Calu3 (cell line): ENCODE measurements at regions not wholly inside any gene's neighbourhood (a gene's known extent, or its start where the extent isn't known, plus 50 kb on each side); places are given as distances from the start of the nearest gene placed in this dataset.

ENCODE experiments used
- BruUV-seq: library from RNA; stranded (reverse); fragments of 400-500 nt; replicated peaks from 2 replicates; lab custom pipeline; 2021; lab: Mats Ljungman, UMichigan
- CTCF ChIA-PET: fragments of 300-600 bp; sonication (Branson Sonifier 250); formaldehyde crosslinking; loops from one replicate; lab custom pipeline; 2022; ENCODE audit warnings: antibody characterized with exemption; lab: Charles Lee
- DNase-seq: peaks from one replicate; pipeline ENCODE4 v3.0.0; 2022
- H3K27ac Mint-ChIP-seq: one replicate; pipeline ENCODE4 v1.8.0; 2022; ENCODE audit warnings: mixed read lengths; ENCODE audit not compliant: unreplicated experiment
- H3K27me3 Mint-ChIP-seq: one replicate; pipeline ENCODE4 v1.8.0; 2022; ENCODE audit warnings: mixed read lengths; ENCODE audit not compliant: unreplicated experiment
- H3K36me3 Mint-ChIP-seq: one replicate; pipeline ENCODE4 v1.8.0; 2022; ENCODE audit warnings: mild to moderate bottlenecking, moderate library complexity, mixed read lengths; ENCODE audit not compliant: insufficient read depth, unreplicated experiment
- H3K4me1 Mint-ChIP-seq: one replicate; pipeline ENCODE4 v1.8.0; 2022; ENCODE audit warnings: mild to moderate bottlenecking, low read depth, mixed read lengths; ENCODE audit not compliant: unreplicated experiment
- H3K4me3 Mint-ChIP-seq: one replicate; pipeline ENCODE4 v1.8.0; 2022; ENCODE audit warnings: mild to moderate bottlenecking, low read depth, moderate library complexity, mixed read lengths; ENCODE audit not compliant: unreplicated experiment
- H3K9me3 Mint-ChIP-seq: one replicate; pipeline ENCODE4 v1.8.0; 2022; ENCODE audit warnings: low read depth, mixed read lengths; ENCODE audit not compliant: unreplicated experiment
- CTCF ChIP-seq: fragments of 200-600 bp; IDR thresholded peaks from one replicate; pipeline ENCODE4 v1.8.0; 2022; ENCODE audit warnings: antibody characterized with exemption; ENCODE audit not compliant: unreplicated experiment
- intact Hi-C: fragments of 100-400 bp; cut with micrococcal nuclease; formaldehyde crosslinking; loops from one replicate; pipeline ENCODE4 v1.10.0; 2022; ENCODE audit not compliant: unreplicated experiment

GRCh38 chr1:64337926-64338325 is 132.0 kb upstream of the CACHD1 start:
- peaks cover 3% of the 10 kb centered on the region for H3K4me1 Mint-ChIP-seq
- no peaks in the 10 kb centered on the region for H3K36me3 Mint-ChIP-seq
- intact Hi-C loops = no loop called here
- H3K4me3 Mint-ChIP-seq = no peak overlapping the region
- H3K9me3 Mint-ChIP-seq = peaks cover 2% of the 10 kb centered on the region
- CTCF ChIA-PET = no interaction called here
- no peak overlapping the region for H3K27ac Mint-ChIP-seq
- no peak for TF ChIP-seq CTCF
- DNase-seq = no peak
- H3K27me3 Mint-ChIP-seq = peaks cover 10% of the 10 kb centered on the region
- no TSS peak for BruUV-seq

GRCh38 chr1:64340361-64340760 is 129.6 kb upstream of the CACHD1 start:
- Mint-ChIP-seq H3K27ac (no peak overlapping the region), H3K4me1 (peaks cover 17% of the 10 kb centered on the region), H3K27me3 (peaks cover 6% of the 10 kb centered on the region), H3K4me3 (no peak overlapping the region), H3K36me3 (no peaks in the 10 kb centered on the region), H3K9me3 (peaks cover 2% of the 10 kb centered on the region)
- no TSS peak for BruUV-seq
- no peak for DNase-seq
- intact Hi-C loops = loop anchor here (10.0 kb wide), 1 partner anchor 134 kb away; the partner anchor contains the start of gene CACHD1
- CTCF ChIA-PET = interaction anchor here (1.3 kb wide), 1 partner anchor 16 kb away, joined by 7 read pairs; no protein-coding TSS in a partner anchor
- no peak for TF ChIP-seq CTCF

GRCh38 chr1:64343105-64343822 is 126.7 kb upstream of the CACHD1 start:
- Mint-ChIP-seq H3K27ac (peak overlapping the region; percentile 52), H3K4me3 (no peak overlapping the region), H3K9me3 (peaks cover 2% of the 10 kb centered on the region), H3K4me1 (peaks cover 25% of the 10 kb centered on the region), H3K36me3 (no peaks in the 10 kb centered on the region), H3K27me3 (no peaks in the 10 kb centered on the region)
- intact Hi-C loops = loop anchor here (2.0 to 10.0 kb wide), 2 partner anchors 72 to 132 kb away; partner anchors contain the start of gene CACHD1
- no peak for TF ChIP-seq CTCF
- CTCF ChIA-PET = interaction anchor here (0.5 to 1.4 kb wide), 3 partner anchors 12 to 341 kb away, joined by 3 to 5 read pairs (median 3); no protein-coding TSS in a partner anchor
- peak; percentile 64 for DNase-seq
- BruUV-seq = no TSS peak

GRCh38 chr1:64343823-64344190 is 126.1 kb upstream of the CACHD1 start:
- no peaks in the 10 kb centered on the region for H3K36me3 Mint-ChIP-seq
- no TSS peak for BruUV-seq
- CTCF ChIA-PET = interaction anchor here (0.5 to 1.4 kb wide), 5 partner anchors 13 to 340 kb away, joined by 3 to 6 read pairs (median 5); no protein-coding TSS in a partner anchor
- peak overlapping the region; percentile 52 for H3K27ac Mint-ChIP-seq
- no peaks in the 10 kb centered on the region for H3K27me3 Mint-ChIP-seq
- no peak overlapping the region for H3K4me3 Mint-ChIP-seq
- TF ChIP-seq CTCF = no peak
- peaks cover 25% of the 10 kb centered on the region for H3K4me1 Mint-ChIP-seq
- DNase-seq = no peak
- H3K9me3 Mint-ChIP-seq = peaks cover 2% of the 10 kb centered on the region
- intact Hi-C loops = loop anchor here (2.0 to 10.0 kb wide), 2 partner anchors 73 to 131 kb away; partner anchors contain the start of gene CACHD1
